Keratinocyte (primary cell): ENCODE measurements at regions not wholly inside any gene's neighbourhood (a gene's known extent, or its start where the extent isn't known, plus 50 kb on each side); places are given as distances from the start of the nearest gene placed in this dataset.

Source experiments
- DNase-seq: peaks from one replicate; pipeline ENCODE4 v3.0.0-alpha.2; 2011; ENCODE audit warnings: low read depth, missing footprints, low spot score
- FAIRE-seq: peaks from 2 replicates; lab custom pipeline; 2011; peaks lifted over from hg19 to GRCh38; lab: Jason Lieb, UNC
- H2AFZ ChIP-seq: 2 replicates; pipeline ENCODE4 v1.6.0; 2012; ENCODE audit warnings: low read length, control low read depth, inconsistent platforms; ENCODE audit not compliant: control insufficient read depth
- H3K27ac ChIP-seq: 2 replicates; pipeline ENCODE4 v1.5.1; 2011; ENCODE audit warnings: low read length; ENCODE audit not compliant: control insufficient read depth, insufficient read depth
- H3K27me3 ChIP-seq: 3 replicates; pipeline ENCODE4 v1.6.0; 2011; ENCODE audit warnings: low read length; ENCODE audit not compliant: control insufficient read depth, insufficient read depth; ENCODE audit errors: extremely low read depth
- H3K36me3 ChIP-seq, 2 experiments: 2 replicates in 1 of 2; 3 replicates in 1 of 2; pipeline ENCODE4 v1.5.1; 2011; ENCODE audit warnings: low read length in 2 of 2, mild to moderate bottlenecking in 1 of 2; ENCODE audit not compliant: control insufficient read depth in 2 of 2, insufficient read depth in 2 of 2; ENCODE audit errors: extremely low read depth in 1 of 2
- H3K4me1 ChIP-seq: 3 replicates; pipeline ENCODE4 v1.5.1; 2011; ENCODE audit warnings: low read length; ENCODE audit not compliant: control insufficient read depth, insufficient read depth; ENCODE audit errors: extremely low read depth
- H3K4me2 ChIP-seq: 3 replicates; pipeline ENCODE4 v1.6.0; 2011; ENCODE audit warnings: low read depth, low read length; ENCODE audit not compliant: control insufficient read depth, insufficient read depth; ENCODE audit errors: extremely low read depth
- H3K4me3 ChIP-seq, 3 experiments: fragments of 200-600 bp in 1 of 3; sonication (generic) in 1 of 3; 2 replicates in 2 of 3; 3 replicates in 1 of 3; pipeline ENCODE4 v1.5.1; 2011 to 2016; ENCODE audit warnings: low read length in 3 of 3, mild to moderate bottlenecking in 3 of 3, control low read depth in 2 of 3, inconsistent platforms in 1 of 3, low read depth in 1 of 3, mixed read lengths in 1 of 3, mixed run types in 1 of 3, moderate library complexity in 1 of 3; ENCODE audit not compliant: control insufficient read depth in 2 of 3, insufficient read depth in 2 of 3; ENCODE audit errors: extremely low read depth in 1 of 3
- H3K79me2 ChIP-seq: 2 replicates; pipeline ENCODE4 v1.6.0; 2012; ENCODE audit warnings: low read length; ENCODE audit not compliant: control insufficient read depth, insufficient read depth
- H3K9ac ChIP-seq: 3 replicates; pipeline ENCODE4 v1.6.0; 2011; ENCODE audit warnings: low read length; ENCODE audit not compliant: control insufficient read depth, insufficient read depth; ENCODE audit errors: extremely low read depth
- H3K9me1 ChIP-seq: 3 replicates; pipeline ENCODE4 v1.6.0; 2011; ENCODE audit warnings: low read length; ENCODE audit not compliant: control insufficient read depth, insufficient read depth; ENCODE audit errors: extremely low read depth
- H3K9me3 ChIP-seq: 2 replicates; pipeline ENCODE4 v1.5.1; 2012; ENCODE audit warnings: low read depth, low read length; ENCODE audit not compliant: control insufficient read depth
- H4K20me1 ChIP-seq: 3 replicates; pipeline ENCODE4 v1.6.0; 2011; ENCODE audit warnings: low read length; ENCODE audit not compliant: control insufficient read depth, insufficient read depth; ENCODE audit errors: extremely low read depth
- EZH2 ChIP-seq: IDR thresholded peaks from one replicate; pipeline ENCODE4 v1.6.1; 2012; ENCODE audit warnings: inconsistent platforms, mild to moderate bottlenecking, low read length, moderate library complexity
- dilution Hi-C: fragments of 300-500 bp; cut with MboI; formaldehyde crosslinking; loops from one replicate; pipeline ENCODE4 v1.7.0; 2020; ENCODE audit warnings: low sequenced_read_pairs; ENCODE audit not compliant: extremely low pct_ligation_motif_present
- TF ChIP-seq, protein P1 (sequence below), 3 experiments: IDR thresholded peaks in 1 of 3; conservative IDR thresholded peaks in 1 of 3; optimal IDR thresholded peaks in 1 of 3; 2 replicates in 2 of 3; 3 replicates in 1 of 3; pipeline versions ENCODE3 to v1.5.1; 2011; ENCODE audit warnings: low read length in 3 of 3, mild to moderate bottlenecking in 3 of 3, moderate library complexity in 2 of 3, control low read depth in 1 of 3, inconsistent platforms in 1 of 3; ENCODE audit not compliant: insufficient read depth in 2 of 3; ENCODE audit errors: extremely low read depth in 1 of 3

DNA sequence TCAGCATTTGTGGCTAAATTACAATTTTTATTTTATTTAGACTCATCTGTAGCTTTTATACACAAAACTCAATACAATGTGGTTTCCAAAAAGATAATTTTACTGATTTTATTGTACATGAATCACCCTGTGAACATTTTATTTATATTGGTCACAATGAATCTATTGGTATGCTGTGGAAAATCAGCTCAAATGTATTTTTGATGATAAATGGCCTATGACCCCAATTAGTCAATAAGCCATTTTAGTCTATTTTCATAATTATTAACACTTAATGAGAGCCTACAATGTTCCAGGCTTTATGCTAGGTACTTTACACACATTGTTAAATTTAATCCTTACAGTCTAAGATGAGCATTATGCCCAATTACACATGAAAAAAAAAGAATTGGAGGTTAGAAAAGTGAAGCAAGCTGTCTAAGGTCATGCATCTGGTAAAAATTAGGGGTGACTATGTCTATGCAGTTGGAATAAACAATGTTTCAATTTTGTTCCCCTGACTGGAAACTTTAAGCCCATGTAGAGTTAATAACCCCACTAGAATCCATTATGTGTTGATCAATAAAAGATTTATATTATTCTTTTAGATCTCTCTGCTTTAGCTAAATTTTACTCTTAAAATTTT lies 344.7 kb downstream of the PABPC4L start:
- no peak for DNase-seq
- Histone ChIP-seq H3K9me1 (no peaks in the 10 kb centered on the region), H2AFZ (no peak overlapping the region), H3K4me1 (no peaks in the 10 kb centered on the region), H3K9me3 (no peaks in the 10 kb centered on the region), H4K20me1 (no peaks in the 10 kb centered on the region), H3K4me2 (no peak overlapping the region), H3K4me3 (no peak overlapping the region), H3K79me2 (no peaks in the 10 kb centered on the region), H3K36me3 (no peaks in the 10 kb centered on the region), H3K27ac (no peak overlapping the region), H3K27me3 (no peaks in the 10 kb centered on the region), H3K9ac (no peak overlapping the region)
- TF ChIP-seq, protein P1, sequence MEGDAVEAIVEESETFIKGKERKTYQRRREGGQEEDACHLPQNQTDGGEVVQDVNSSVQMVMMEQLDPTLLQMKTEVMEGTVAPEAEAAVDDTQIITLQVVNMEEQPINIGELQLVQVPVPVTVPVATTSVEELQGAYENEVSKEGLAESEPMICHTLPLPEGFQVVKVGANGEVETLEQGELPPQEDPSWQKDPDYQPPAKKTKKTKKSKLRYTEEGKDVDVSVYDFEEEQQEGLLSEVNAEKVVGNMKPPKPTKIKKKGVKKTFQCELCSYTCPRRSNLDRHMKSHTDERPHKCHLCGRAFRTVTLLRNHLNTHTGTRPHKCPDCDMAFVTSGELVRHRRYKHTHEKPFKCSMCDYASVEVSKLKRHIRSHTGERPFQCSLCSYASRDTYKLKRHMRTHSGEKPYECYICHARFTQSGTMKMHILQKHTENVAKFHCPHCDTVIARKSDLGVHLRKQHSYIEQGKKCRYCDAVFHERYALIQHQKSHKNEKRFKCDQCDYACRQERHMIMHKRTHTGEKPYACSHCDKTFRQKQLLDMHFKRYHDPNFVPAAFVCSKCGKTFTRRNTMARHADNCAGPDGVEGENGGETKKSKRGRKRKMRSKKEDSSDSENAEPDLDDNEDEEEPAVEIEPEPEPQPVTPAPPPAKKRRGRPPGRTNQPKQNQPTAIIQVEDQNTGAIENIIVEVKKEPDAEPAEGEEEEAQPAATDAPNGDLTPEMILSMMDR (optimal IDR thresholded peaks at IDR 0.05 in 1 of 3, IDR thresholded peaks at IDR 0.05 in 1 of 3, conservative IDR thresholded peaks at IDR 0.05 in 1 of 3; ENCODE audit: extremely low read depth in 1 of 3, insufficient read depth in 2 of 3, low read length in 3 of 3), result no peak
- no peak for TF ChIP-seq EZH2
- dilution Hi-C loops, result no loop called here
- FAIRE-seq, result no peak

GRCh38 chr4:133855001-133855400 lies 346.6 kb downstream of the PABPC4L start:
- H3K4me2 ChIP-seq, result no peak overlapping the region
- no peaks in the 10 kb centered on the region for H3K9me3 ChIP-seq
- DNase-seq, result no peak

More at GRCh38 chr4:133855001-133855400, 346.6 kb downstream of the PABPC4L start:
- Histone ChIP-seq H3K9me1 (no peaks in the 10 kb centered on the region), H3K27ac (no peak overlapping the region), H2AFZ (no peak overlapping the region), H4K20me1 (no peaks in the 10 kb centered on the region), H3K4me1 (no peaks in the 10 kb centered on the region), H3K4me3 (no peak overlapping the region), H3K9ac (no peak overlapping the region), H3K36me3 (no peaks in the 10 kb centered on the region), H3K79me2 (no peaks in the 10 kb centered on the region), H3K27me3 (no peaks in the 10 kb centered on the region)
- TF ChIP-seq EZH2, result no peak
- TF ChIP-seq, protein P1 (optimal IDR thresholded peaks at IDR 0.05 in 1 of 3, IDR thresholded peaks at IDR 0.05 in 1 of 3, conservative IDR thresholded peaks at IDR 0.05 in 1 of 3; ENCODE audit: extremely low read depth in 1 of 3, insufficient read depth in 2 of 3, low read length in 3 of 3), result no peak
- no peak for FAIRE-seq
- dilution Hi-C loops, result no loop called here
